ENCODE measurements at regions not wholly inside any gene's neighbourhood (a gene's known extent, or its start where the extent isn't known, plus 50 kb on each side); places are given as distances from the start of the nearest gene placed in this dataset.

GRCh38 chr7:113809581-113809980, 109.2 kb downstream of the PPP1R3A start:
- no peak overlapping the region for H3K27ac ChIP-seq
- TF ChIP-seq CTCF (conservative IDR thresholded peaks at IDR 0.05) (no peak), ZFX (IDR thresholded peaks at IDR 0.05) (no peak)

GRCh38 chr7:113806633-113807327, 112.0 kb downstream of the PPP1R3A start:
- no peak for TF ChIP-seq ZFX (IDR thresholded peaks at IDR 0.05)
- TF ChIP-seq CTCF (conservative IDR thresholded peaks at IDR 0.05), result no peak
- H3K27ac ChIP-seq, result no peak overlapping the region

- TF ChIP-seq ZFX (IDR thresholded peaks at IDR 0.05), result no peak
- no peak for TF ChIP-seq CTCF (conservative IDR thresholded peaks at IDR 0.05)
- H3K27ac ChIP-seq, result no peak overlapping the region
Observed at GRCh38 chr7:113805976-113806375, 112.8 kb downstream of the PPP1R3A start.

- H3K27ac ChIP-seq, result no peak overlapping the region
- TF ChIP-seq ZFX (IDR thresholded peaks at IDR 0.05), result no peak
- no peak for TF ChIP-seq CTCF (conservative IDR thresholded peaks at IDR 0.05)
Observed at GRCh38 chr7:113804475-113805095, 114.2 kb downstream of the PPP1R3A start.

- TF ChIP-seq ZFX (IDR thresholded peaks at IDR 0.05) (no peak), CTCF (conservative IDR thresholded peaks at IDR 0.05) (no peak)
- no peak overlapping the region for H3K27ac ChIP-seq
Observed at GRCh38 chr7:113801751-113802150, 117.1 kb downstream of the PPP1R3A start.

GRCh38 chr7:113800826-113801225, 118.0 kb downstream of the PPP1R3A start:
- TF ChIP-seq ZFX (IDR thresholded peaks at IDR 0.05), result no peak
- TF ChIP-seq CTCF (conservative IDR thresholded peaks at IDR 0.05), result no peak
- no peak overlapping the region for H3K27ac ChIP-seq

- TF ChIP-seq ZFX (IDR thresholded peaks at IDR 0.05) (no peak), CTCF (conservative IDR thresholded peaks at IDR 0.05) (no peak)
- H3K27ac ChIP-seq, result no peak overlapping the region
Observed at GRCh38 chr7:113799896-113800295, 118.9 kb downstream of the PPP1R3A start.

All from C4-2B (cell line).